Endodermal cell (in vitro differentiated cells): ENCODE measurements at regions not wholly inside any gene's neighbourhood (a gene's known extent, or its start where the extent isn't known, plus 50 kb on each side); places are given as distances from the start of the nearest gene placed in this dataset.

Experiments
- DNase-seq: peaks from one replicate; pipeline ENCODE4 v3.0.0-alpha.2; 2017
- H3K27ac ChIP-seq: 2 replicates; pipeline ENCODE4 v1.5.1; 2013; ENCODE audit warnings: mild to moderate bottlenecking, low read depth, low read length, moderate library complexity
- H3K27me3 ChIP-seq: 2 replicates; pipeline ENCODE4 v1.6.1; 2013; ENCODE audit warnings: mild to moderate bottlenecking, low read length, moderate library complexity; ENCODE audit not compliant: insufficient read depth, control insufficient read depth, poor library complexity, severe bottlenecking
- H3K36me3 ChIP-seq: 2 replicates; pipeline ENCODE4 v1.7.0; 2013; ENCODE audit warnings: mild to moderate bottlenecking, low read length, moderate library complexity; ENCODE audit not compliant: control insufficient read depth, insufficient read depth
- H3K4me1 ChIP-seq: one replicate; pipeline ENCODE4 v1.7.0; 2013; ENCODE audit warnings: low read length; ENCODE audit not compliant: control insufficient read depth, insufficient read depth
- H3K4me3 ChIP-seq: 2 replicates; pipeline ENCODE4 v1.5.1; 2013; ENCODE audit warnings: mild to moderate bottlenecking, low read length, moderate library complexity
- H3K9ac ChIP-seq: 2 replicates; pipeline ENCODE4 v1.6.1; 2013; ENCODE audit warnings: mild to moderate bottlenecking, low read length, moderate library complexity; ENCODE audit not compliant: poor library complexity, severe bottlenecking; ENCODE audit errors: extremely low read depth
- H3K9me3 ChIP-seq: 2 replicates; pipeline ENCODE4 v1.6.1; 2013; ENCODE audit warnings: mild to moderate bottlenecking, low read length, moderate library complexity; ENCODE audit not compliant: control insufficient read depth
- H3K27ac Mint-ChIP-seq: 2 replicates; pipeline ENCODE4 v1.8.0; 2020; ENCODE audit warnings: mixed read lengths
- H3K27me3 Mint-ChIP-seq: 2 replicates; pipeline ENCODE4 v1.8.0; 2021; ENCODE audit warnings: mild to moderate bottlenecking, mixed read lengths; ENCODE audit not compliant: insufficient read depth
- H3K36me3 Mint-ChIP-seq: 2 replicates; pipeline ENCODE4 v1.8.0; 2020; ENCODE audit warnings: low read depth, mixed read lengths
- H3K4me1 Mint-ChIP-seq: 2 replicates; pipeline ENCODE4 v1.8.0; 2020; ENCODE audit warnings: mixed read lengths
- H3K4me3 Mint-ChIP-seq: 2 replicates; pipeline ENCODE4 v1.8.0; 2020; ENCODE audit warnings: mild to moderate bottlenecking, moderate library complexity, mixed read lengths
- H3K9me3 Mint-ChIP-seq: 2 replicates; pipeline ENCODE4 v1.8.0; 2020; ENCODE audit warnings: mild to moderate bottlenecking, mixed read lengths
- WGBS, 2 experiments: methylation state at CpG; one replicate each; pipeline versions ENCODE4 v1.1.5 to v1.1.7; 2013; ENCODE audit warnings: missing lambda C conversion rate in 2 of 2, mixed read lengths in 1 of 2; ENCODE audit not compliant: insufficient coverage in 1 of 2, insufficient read length in 1 of 2; 5-methylcytosine and 5-hydroxymethylcytosine counted together
- TF ChIP-seq, protein P1 (sequence below): fragments of 200-600 bp; sonication (generic); conservative IDR thresholded peaks from 2 replicates; pipeline ENCODE4 v1.5.0; 2021; ENCODE audit warnings: antibody characterized with exemption, mild to moderate bottlenecking

DNA sequence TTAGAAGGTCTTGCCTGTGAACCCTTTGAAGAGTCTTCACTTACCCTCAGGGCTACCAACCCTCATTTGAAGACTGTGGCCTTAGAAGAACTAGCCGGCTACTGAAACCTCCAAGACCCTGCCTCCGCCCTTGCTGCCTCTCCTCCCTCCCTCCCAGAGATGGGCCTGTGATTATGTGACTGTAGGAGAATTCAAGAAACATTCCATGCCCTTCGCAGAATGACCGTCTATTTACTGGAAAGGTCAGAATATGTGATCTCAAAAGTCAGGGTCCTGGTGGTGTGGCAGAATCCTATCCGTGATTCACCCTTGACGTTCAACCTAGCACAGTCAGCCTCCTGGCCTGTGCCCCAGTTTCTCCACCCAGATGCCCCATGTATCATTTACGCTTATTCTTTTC lies 109.6 kb downstream of the CTNND1 start:
- Mint-ChIP-seq H3K9me3 (no peaks in the 10 kb centered on the region), H3K4me1 (no peaks in the 10 kb centered on the region), H3K27ac (no peak overlapping the region), H3K36me3 (no peaks in the 10 kb centered on the region), H3K27me3 (no peaks in the 10 kb centered on the region), H3K4me3 (no peak overlapping the region)
- no peaks in the 10 kb centered on the region for H3K27me3 ChIP-seq
- H3K36me3 ChIP-seq: no peaks in the 10 kb centered on the region
- TF ChIP-seq, protein P1, sequence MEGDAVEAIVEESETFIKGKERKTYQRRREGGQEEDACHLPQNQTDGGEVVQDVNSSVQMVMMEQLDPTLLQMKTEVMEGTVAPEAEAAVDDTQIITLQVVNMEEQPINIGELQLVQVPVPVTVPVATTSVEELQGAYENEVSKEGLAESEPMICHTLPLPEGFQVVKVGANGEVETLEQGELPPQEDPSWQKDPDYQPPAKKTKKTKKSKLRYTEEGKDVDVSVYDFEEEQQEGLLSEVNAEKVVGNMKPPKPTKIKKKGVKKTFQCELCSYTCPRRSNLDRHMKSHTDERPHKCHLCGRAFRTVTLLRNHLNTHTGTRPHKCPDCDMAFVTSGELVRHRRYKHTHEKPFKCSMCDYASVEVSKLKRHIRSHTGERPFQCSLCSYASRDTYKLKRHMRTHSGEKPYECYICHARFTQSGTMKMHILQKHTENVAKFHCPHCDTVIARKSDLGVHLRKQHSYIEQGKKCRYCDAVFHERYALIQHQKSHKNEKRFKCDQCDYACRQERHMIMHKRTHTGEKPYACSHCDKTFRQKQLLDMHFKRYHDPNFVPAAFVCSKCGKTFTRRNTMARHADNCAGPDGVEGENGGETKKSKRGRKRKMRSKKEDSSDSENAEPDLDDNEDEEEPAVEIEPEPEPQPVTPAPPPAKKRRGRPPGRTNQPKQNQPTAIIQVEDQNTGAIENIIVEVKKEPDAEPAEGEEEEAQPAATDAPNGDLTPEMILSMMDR: no peak
- H3K27ac ChIP-seq: no peak overlapping the region
- H3K4me1 ChIP-seq: no peaks in the 10 kb centered on the region
- WGBS, 2 experiments: 89 to 92% methylated on average over 3 to 7 of the region's 7 CpGs
- no peak for DNase-seq
- no peaks in the 10 kb centered on the region for H3K9me3 ChIP-seq
- no peak overlapping the region for H3K4me3 ChIP-seq
- no peak overlapping the region for H3K9ac ChIP-seq

DNA sequence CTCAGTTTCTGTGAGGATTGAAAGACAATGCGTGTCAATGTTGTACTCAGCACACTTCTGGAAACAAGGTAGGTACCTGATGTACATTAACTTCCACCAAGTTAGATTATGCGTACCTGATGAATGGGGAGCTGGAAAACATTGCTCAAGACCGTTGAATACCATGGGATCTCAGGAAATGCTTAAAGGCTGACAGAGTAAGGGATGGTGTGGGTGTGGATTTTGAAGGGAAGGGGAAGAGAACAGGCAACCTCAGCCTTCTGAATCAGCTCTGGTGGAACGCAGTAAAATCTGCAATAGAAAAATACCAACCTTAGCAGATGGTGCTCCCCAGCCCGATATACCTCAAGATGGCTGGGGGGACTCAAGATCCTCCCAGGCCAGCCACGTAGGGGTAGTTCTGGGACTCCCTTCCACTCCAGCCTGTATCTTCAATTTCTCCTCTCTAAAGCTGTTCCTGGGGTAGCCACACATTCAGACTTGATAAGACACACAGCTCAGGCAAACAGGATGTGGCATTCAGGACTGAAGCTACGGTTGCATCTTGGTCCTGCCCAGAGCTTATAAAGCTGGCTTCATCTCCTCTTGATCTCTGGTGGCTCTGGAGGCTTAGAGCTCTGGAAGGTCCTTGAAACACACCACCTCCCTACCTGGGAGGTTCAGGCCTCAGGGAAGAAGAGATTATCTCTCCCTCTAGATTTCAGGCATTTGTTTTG lies 111.8 kb downstream of the CTNND1 start:
- H3K36me3 ChIP-seq: no peaks in the 10 kb centered on the region
- H3K4me3 ChIP-seq: no peak overlapping the region
- no peak for DNase-seq
- WGBS, 2 experiments: 89 to 96% methylated on average over 7 of the region's 7 CpGs
- H3K36me3 Mint-ChIP-seq: no peaks in the 10 kb centered on the region
- no peaks in the 10 kb centered on the region for H3K27me3 Mint-ChIP-seq
- no peak overlapping the region for H3K4me3 Mint-ChIP-seq
- H3K4me1 Mint-ChIP-seq: no peaks in the 10 kb centered on the region
- TF ChIP-seq, protein P1: no peak
- no peak overlapping the region for H3K27ac ChIP-seq
- no peaks in the 10 kb centered on the region for H3K4me1 ChIP-seq
- no peak overlapping the region for H3K27ac Mint-ChIP-seq
- no peaks in the 10 kb centered on the region for H3K9me3 Mint-ChIP-seq
- no peaks in the 10 kb centered on the region for H3K9me3 ChIP-seq
- H3K9ac ChIP-seq: no peak overlapping the region
- H3K27me3 ChIP-seq: no peaks in the 10 kb centered on the region

DNA sequence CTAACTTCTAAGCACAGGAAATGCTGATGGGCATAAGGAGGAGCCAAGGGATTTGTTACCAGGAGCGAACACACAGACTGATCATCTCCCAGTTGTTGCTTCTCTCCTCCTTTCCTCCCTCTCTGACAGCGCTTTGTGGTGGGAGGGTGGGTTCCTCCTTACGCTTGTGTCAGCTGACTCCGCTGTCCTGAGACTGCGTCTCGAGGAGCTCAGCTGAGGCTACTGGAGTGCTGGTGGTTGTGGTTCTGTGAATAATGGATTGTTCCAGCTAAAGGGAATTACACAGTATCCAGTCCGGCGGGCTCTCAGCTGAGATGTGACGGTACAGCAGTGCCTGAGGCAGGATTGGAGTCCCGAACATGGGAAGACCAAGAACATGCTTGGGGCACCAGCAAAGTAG lies 113.4 kb downstream of the CTNND1 start:
- Histone ChIP-seq H3K9me3 (no peaks in the 10 kb centered on the region), H3K36me3 (no peaks in the 10 kb centered on the region), H3K4me1 (no peaks in the 10 kb centered on the region), H3K9ac (no peak overlapping the region), H3K27ac (no peak overlapping the region), H3K27me3 (no peaks in the 10 kb centered on the region), H3K4me3 (no peak overlapping the region)
- H3K4me3 Mint-ChIP-seq: no peak overlapping the region
- H3K27me3 Mint-ChIP-seq: no peaks in the 10 kb centered on the region
- TF ChIP-seq, protein P1: no peak
- WGBS, 2 experiments: 88 to 100% methylated on average over 3 to 9 of the region's 10 CpGs
- no peak for DNase-seq
- no peaks in the 10 kb centered on the region for H3K4me1 Mint-ChIP-seq
- no peak overlapping the region for H3K27ac Mint-ChIP-seq
- no peaks in the 10 kb centered on the region for H3K36me3 Mint-ChIP-seq
- no peaks in the 10 kb centered on the region for H3K9me3 Mint-ChIP-seq
